PC-3 (cell line): ENCODE measurements at regions not wholly inside any gene's neighbourhood (a gene's known extent, or its start where the extent isn't known, plus 50 kb on each side); places are given as distances from the start of the nearest gene placed in this dataset.

ENCODE experiments used
- ATAC-seq: fragments of 200-7000 bp; cut with Tn5 transposase; 2 replicates; pipeline ENCODE4 v1.9.1; 2020; ENCODE audit warnings: mild to moderate bottlenecking, moderate library complexity
- BruUV-seq: library from RNA; stranded (reverse); fragments of 400-500 nt; replicated peaks from 2 replicates; lab custom pipeline; 2021; lab: Mats Ljungman, UMichigan
- CTCF ChIA-PET: fragments of 300-600 bp; sonication (Branson Sonifier 250); formaldehyde crosslinking; loops from one replicate; lab custom pipeline; 2022; ENCODE audit warnings: antibody characterized with exemption; lab: Charles Lee
- POLR2A ChIA-PET: fragments of 300-600 bp; sonication (Branson Sonifier 250); formaldehyde crosslinking; loops from one replicate; lab custom pipeline; 2022; ENCODE audit warnings: antibody characterized with exemption; ENCODE audit not compliant: unreplicated experiment; lab: Charles Lee
- DNase-seq: peaks from one replicate; pipeline ENCODE4 v3.0.0-alpha.2; 2015
- H2AFZ ChIP-seq: fragments of 300-600 bp; sonication (generic); 2 replicates; pipeline ENCODE4 v1.6.0; 2016; ENCODE audit warnings: antibody characterized with exemption, low read length
- H3F3A ChIP-seq: fragments of 300-600 bp; sonication (generic); one replicate; pipeline ENCODE4 v1.6.0; 2017; ENCODE audit warnings: antibody characterized with exemption, low read length, control low read depth, mild to moderate bottlenecking; ENCODE audit not compliant: unreplicated experiment
- H3K27ac ChIP-seq: fragments of 300-600 bp; sonication (generic); 2 replicates; pipeline ENCODE4 v1.5.1; 2016; ENCODE audit warnings: mild to moderate bottlenecking, low read length
- H3K27me3 ChIP-seq: fragments of 300-600 bp; sonication (generic); 2 replicates; pipeline ENCODE4 v1.6.1; 2016; ENCODE audit warnings: low read length, mixed read lengths
- H3K36me3 ChIP-seq: fragments of 300-600 bp; sonication (generic); 2 replicates; pipeline ENCODE4 v1.6.1; 2016; ENCODE audit warnings: low read depth, mixed run types, low read length, mixed read lengths
- H3K4me1 ChIP-seq: fragments of 300-600 bp; sonication (generic); 2 replicates; pipeline ENCODE4 v1.5.1; 2016; ENCODE audit warnings: low read length; ENCODE audit not compliant: insufficient read depth
- H3K4me2 ChIP-seq: fragments of 300-600 bp; sonication (generic); 2 replicates; pipeline ENCODE4 v1.6.0; 2016; ENCODE audit warnings: low read length
- H3K4me3 ChIP-seq: fragments of 300-600 bp; sonication (generic); 2 replicates; pipeline ENCODE4 v1.5.1; 2016; ENCODE audit warnings: mild to moderate bottlenecking, low read length, mixed read lengths
- H3K79me2 ChIP-seq: fragments of 300-600 bp; sonication (generic); 2 replicates; pipeline ENCODE4 v1.6.1; 2017; ENCODE audit warnings: low read length, mixed read lengths
- H3K9ac ChIP-seq: fragments of 300-600 bp; sonication (generic); 2 replicates; pipeline ENCODE4 v1.6.0; 2016; ENCODE audit warnings: mild to moderate bottlenecking, low read length
- H3K9me2 ChIP-seq: fragments of 300-600 bp; sonication (generic); replicated peaks from 2 replicates; pipeline ENCODE4 v1.6.1; 2016; ENCODE audit warnings: mixed run types, low read length, mixed read lengths
- H3K9me3 ChIP-seq: fragments of 300-600 bp; sonication (generic); 2 replicates; pipeline ENCODE4 v1.6.1; 2016; ENCODE audit warnings: low read length, mixed read lengths
- H4K20me1 ChIP-seq: fragments of 300-600 bp; sonication (generic); 2 replicates; pipeline ENCODE4 v1.6.1; 2016; ENCODE audit warnings: low read length, mixed read lengths
- CTCF ChIP-seq: fragments of 300-600 bp; sonication (generic); conservative IDR thresholded peaks from 2 replicates; pipeline ENCODE4 v1.5.1; 2017; ENCODE audit warnings: antibody characterized with exemption, low read depth, mild to moderate bottlenecking, low read length
- EZH2 ChIP-seq: fragments of 300-600 bp; sonication (generic); IDR thresholded peaks from one replicate; pipeline ENCODE4 v1.6.1; 2017; ENCODE audit warnings: antibody characterized with exemption, mild to moderate bottlenecking, low read length; ENCODE audit not compliant: unreplicated experiment
- EZH2phosphoT487 ChIP-seq: fragments of 300-600 bp; sonication (generic); IDR thresholded peaks from 2 replicates; pipeline ENCODE4 v1.6.1; 2018; ENCODE audit warnings: mild to moderate bottlenecking, antibody characterized with exemption, low read length, borderline replicate concordance
- intact Hi-C: fragments of 100-400 bp; cut with micrococcal nuclease; formaldehyde crosslinking; loops from 2 replicates; pipeline ENCODE4 v1.9.0; 2023

- BruUV-seq, result no TSS peak
- Histone ChIP-seq H3K36me3 (no peaks in the 10 kb centered on the region), H3K27ac (no peak overlapping the region), H2AFZ (no peak overlapping the region), H3K9me2 (no peaks in the 10 kb centered on the region), H3K4me1 (peaks cover 4% of the 10 kb centered on the region), H4K20me1 (no peaks in the 10 kb centered on the region), H3K79me2 (no peaks in the 10 kb centered on the region), H3F3A (no peaks in the 10 kb centered on the region), H3K4me2 (no peak overlapping the region), H3K9me3 (no peaks in the 10 kb centered on the region), H3K4me3 (no peak overlapping the region), H3K9ac (no peak overlapping the region), H3K27me3 (no peaks in the 10 kb centered on the region)
- POLR2A ChIA-PET, result no interaction called here
- intact Hi-C loops, result no loop called here
- ATAC-seq (no peak), DNase-seq (no peak)
- TF ChIP-seq EZH2 (no peak), CTCF (no peak), EZH2phosphoT487 (no peak)
- CTCF ChIA-PET, result interaction anchor here (0.7 kb wide), 1 partner anchor 463 kb away, joined by 3 read pairs; no protein-coding TSS in a partner anchor
These were observed 93.1 kb upstream of the TEX13D start for GRCh38 chrX:124239324-124239723.

GRCh38 chrX:124239911-124240310 lies 92.5 kb upstream of the TEX13D start:
- H3K36me3 ChIP-seq, result no peaks in the 10 kb centered on the region
- H3K4me3 ChIP-seq, result no peak overlapping the region
- H3K9ac ChIP-seq, result no peak overlapping the region
- TF ChIP-seq CTCF (no peak), EZH2 (no peak), EZH2phosphoT487 (no peak)
- no peak for DNase-seq
- H3K79me2 ChIP-seq, result no peaks in the 10 kb centered on the region
- H3K4me1 ChIP-seq, result peaks cover 10% of the 10 kb centered on the region
- intact Hi-C loops, result no loop called here
- H3K9me2 ChIP-seq, result no peaks in the 10 kb centered on the region
- CTCF ChIA-PET, result no interaction called here
- ATAC-seq, result no peak
- H3F3A ChIP-seq, result no peaks in the 10 kb centered on the region
- no peaks in the 10 kb centered on the region for H3K9me3 ChIP-seq
- no peak overlapping the region for H2AFZ ChIP-seq
- BruUV-seq, result no TSS peak
- no peak overlapping the region for H3K4me2 ChIP-seq
- H3K27me3 ChIP-seq, result no peaks in the 10 kb centered on the region
- POLR2A ChIA-PET, result no interaction called here
- no peak overlapping the region for H3K27ac ChIP-seq
- H4K20me1 ChIP-seq, result no peaks in the 10 kb centered on the region

- no peaks in the 10 kb centered on the region for H3K79me2 ChIP-seq
- TF ChIP-seq CTCF (no peak), EZH2phosphoT487 (no peak), EZH2 (no peak)
- H2AFZ ChIP-seq, result no peak overlapping the region
- H3F3A ChIP-seq, result no peaks in the 10 kb centered on the region
- H3K27me3 ChIP-seq, result no peaks in the 10 kb centered on the region
- no peak overlapping the region for H3K4me3 ChIP-seq
- H3K9me3 ChIP-seq, result no peaks in the 10 kb centered on the region
- H3K4me2 ChIP-seq, result no peak overlapping the region
- no TSS peak for BruUV-seq
- peaks cover 11% of the 10 kb centered on the region for H3K4me1 ChIP-seq
- ChIA-PET POLR2A (no interaction called here), CTCF (no interaction called here)
- intact Hi-C loops, result no loop called here
- H3K36me3 ChIP-seq, result no peaks in the 10 kb centered on the region
- no peak for DNase-seq
- no peaks in the 10 kb centered on the region for H4K20me1 ChIP-seq
- no peak overlapping the region for H3K27ac ChIP-seq
- no peak overlapping the region for H3K9ac ChIP-seq
- ATAC-seq, result no peak
- H3K9me2 ChIP-seq, result no peaks in the 10 kb centered on the region
These were observed 92.0 kb upstream of the TEX13D start for GRCh38 chrX:124240422-124240821.
